GM11168 (cell line): ENCODE measurements at regions not wholly inside any gene's neighbourhood (a gene's known extent, or its start where the extent isn't known, plus 50 kb on each side); places are given as distances from the start of the nearest gene placed in this dataset.

ENCODE experiments used
- in situ Hi-C: fragments of 300-500 bp; cut with MboI; formaldehyde crosslinking; loops from one replicate; pipeline ENCODE4 v1.12.0; 2022; ENCODE audit warnings: low sequenced_read_pairs; ENCODE audit not compliant: unreplicated experiment

GRCh38 chr2:111708476-111709180 is 175.4 kb downstream of the ANAPC1 start:
- in situ Hi-C loops: loop anchor here (25.0 kb wide), 1 partner anchor 596 kb away; the partner anchor contains the start of gene BCL2L11

GRCh38 chr2:111709321-111709720 is 174.7 kb downstream of the ANAPC1 start:
- in situ Hi-C loops: loop anchor here (25.0 kb wide), 1 partner anchor 597 kb away; the partner anchor contains the start of gene BCL2L11

GRCh38 chr2:111710085-111710484 is 173.9 kb downstream of the ANAPC1 start:
- in situ Hi-C loops: loop anchor here (25.0 kb wide), 1 partner anchor 598 kb away; the partner anchor contains the start of gene BCL2L11

- in situ Hi-C loops: loop anchor here (25.0 kb wide), 1 partner anchor 598 kb away; the partner anchor contains the start of gene BCL2L11
These were observed 173.4 kb downstream of the ANAPC1 start for GRCh38 chr2:111710613-111711012.

GRCh38 chr2:111711270-111711669 is 172.7 kb downstream of the ANAPC1 start:
- in situ Hi-C loops: loop anchor here (25.0 kb wide), 1 partner anchor 599 kb away; the partner anchor contains the start of gene BCL2L11

GRCh38 chr2:111712361-111712760 is 171.6 kb downstream of the ANAPC1 start:
- in situ Hi-C loops: loop anchor here (25.0 kb wide), 1 partner anchor 600 kb away; the partner anchor contains the start of gene BCL2L11

- in situ Hi-C loops: loop anchor here (25.0 kb wide), 1 partner anchor 601 kb away; the partner anchor contains the start of gene BCL2L11
These were observed 171.0 kb downstream of the ANAPC1 start for GRCh38 chr2:111712940-111713515.

- in situ Hi-C loops: loop anchor here (25.0 kb wide), 1 partner anchor 604 kb away; the partner anchor contains the start of gene BCL2L11
These were observed 167.7 kb downstream of the ANAPC1 start for GRCh38 chr2:111715987-111716904.

- in situ Hi-C loops: loop anchor here (25.0 kb wide), 1 partner anchor 605 kb away; the partner anchor contains the start of gene BCL2L11
These were observed 166.9 kb downstream of the ANAPC1 start for GRCh38 chr2:111716905-111717775.
